Progenitor cell of endocrine pancreas (in vitro differentiated cells): ENCODE measurements at regions not wholly inside any gene's neighbourhood (a gene's known extent, or its start where the extent isn't known, plus 50 kb on each side); places are given as distances from the start of the nearest gene placed in this dataset.

Source experiments
- DNase-seq: peaks from one replicate; pipeline ENCODE4 v3.0.0; 2021; ENCODE audit warnings: low spot score; ENCODE audit not compliant: unreplicated experiment
- H3K27ac Mint-ChIP-seq: 2 replicates; pipeline ENCODE4 v1.8.0; 2021; ENCODE audit warnings: mild to moderate bottlenecking, moderate library complexity, mixed read lengths
- H3K27me3 Mint-ChIP-seq: 2 replicates; pipeline ENCODE4 v1.8.0; 2021; ENCODE audit warnings: mixed read lengths
- H3K36me3 Mint-ChIP-seq: 2 replicates; pipeline ENCODE4 v1.8.0; 2022; ENCODE audit warnings: mixed read lengths; ENCODE audit not compliant: insufficient read depth
- H3K4me1 Mint-ChIP-seq: 2 replicates; pipeline ENCODE4 v1.8.0; 2021; ENCODE audit warnings: low read depth, mixed read lengths
- H3K4me3 Mint-ChIP-seq: 2 replicates; pipeline ENCODE4 v1.8.0; 2021; ENCODE audit warnings: low read depth, mild to moderate bottlenecking, moderate library complexity, mixed read lengths
- H3K9me3 Mint-ChIP-seq: 2 replicates; pipeline ENCODE4 v1.8.0; 2021; ENCODE audit warnings: low read depth, mixed read lengths
- TF ChIP-seq, protein P1 (sequence below): fragments of 200-600 bp; sonication (generic); IDR thresholded peaks from one replicate; pipeline ENCODE4 v1.5.0; 2021; ENCODE audit warnings: antibody characterized with exemption, mild to moderate bottlenecking; ENCODE audit not compliant: unreplicated experiment

GRCh38 chr4:45410701-45411210, 684.4 kb upstream of the GNPDA2 start:
- Mint-ChIP-seq H3K9me3 (no peaks in the 10 kb centered on the region), H3K27ac (no peak overlapping the region), H3K4me3 (no peak overlapping the region), H3K4me1 (no peaks in the 10 kb centered on the region), H3K27me3 (no peaks in the 10 kb centered on the region), H3K36me3 (no peaks in the 10 kb centered on the region)
- TF ChIP-seq, protein P1, sequence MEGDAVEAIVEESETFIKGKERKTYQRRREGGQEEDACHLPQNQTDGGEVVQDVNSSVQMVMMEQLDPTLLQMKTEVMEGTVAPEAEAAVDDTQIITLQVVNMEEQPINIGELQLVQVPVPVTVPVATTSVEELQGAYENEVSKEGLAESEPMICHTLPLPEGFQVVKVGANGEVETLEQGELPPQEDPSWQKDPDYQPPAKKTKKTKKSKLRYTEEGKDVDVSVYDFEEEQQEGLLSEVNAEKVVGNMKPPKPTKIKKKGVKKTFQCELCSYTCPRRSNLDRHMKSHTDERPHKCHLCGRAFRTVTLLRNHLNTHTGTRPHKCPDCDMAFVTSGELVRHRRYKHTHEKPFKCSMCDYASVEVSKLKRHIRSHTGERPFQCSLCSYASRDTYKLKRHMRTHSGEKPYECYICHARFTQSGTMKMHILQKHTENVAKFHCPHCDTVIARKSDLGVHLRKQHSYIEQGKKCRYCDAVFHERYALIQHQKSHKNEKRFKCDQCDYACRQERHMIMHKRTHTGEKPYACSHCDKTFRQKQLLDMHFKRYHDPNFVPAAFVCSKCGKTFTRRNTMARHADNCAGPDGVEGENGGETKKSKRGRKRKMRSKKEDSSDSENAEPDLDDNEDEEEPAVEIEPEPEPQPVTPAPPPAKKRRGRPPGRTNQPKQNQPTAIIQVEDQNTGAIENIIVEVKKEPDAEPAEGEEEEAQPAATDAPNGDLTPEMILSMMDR = no peak
- DNase-seq = no peak

DNA sequence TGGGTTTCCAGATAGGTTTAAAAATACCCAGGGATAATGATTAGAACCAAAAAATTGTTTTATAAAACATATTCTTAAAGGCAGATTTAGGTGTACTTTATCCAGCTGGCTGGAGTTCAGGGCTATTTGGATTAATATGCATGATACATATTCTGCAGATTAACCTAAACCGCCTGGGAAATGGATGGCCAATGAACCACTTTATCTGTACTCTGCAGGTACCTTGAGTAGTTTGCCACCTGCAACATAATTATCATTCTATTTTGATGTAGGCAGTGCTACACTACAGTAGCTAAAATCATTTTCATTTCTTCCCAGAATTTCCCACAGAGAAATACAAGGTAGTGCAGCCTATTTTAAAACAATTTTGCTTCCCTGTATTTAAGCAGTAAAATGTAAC, 683.2 kb upstream of the GNPDA2 start:
- Mint-ChIP-seq H3K4me3 (no peak overlapping the region), H3K9me3 (peaks cover 2% of the 10 kb centered on the region), H3K4me1 (no peaks in the 10 kb centered on the region), H3K27me3 (no peaks in the 10 kb centered on the region), H3K27ac (no peak overlapping the region), H3K36me3 (no peaks in the 10 kb centered on the region)
- DNase-seq = no peak
- TF ChIP-seq, protein P1 = no peak

- no peak for DNase-seq
- no peaks in the 10 kb centered on the region for H3K27me3 Mint-ChIP-seq
- no peaks in the 10 kb centered on the region for H3K36me3 Mint-ChIP-seq
- no peak overlapping the region for H3K27ac Mint-ChIP-seq
- no peaks in the 10 kb centered on the region for H3K4me1 Mint-ChIP-seq
- TF ChIP-seq, protein P1 = no peak
- peaks cover 8% of the 10 kb centered on the region for H3K9me3 Mint-ChIP-seq
- no peak overlapping the region for H3K4me3 Mint-ChIP-seq
Observed at GRCh38 chr4:45408996-45409395, 682.6 kb upstream of the GNPDA2 start.

DNA sequence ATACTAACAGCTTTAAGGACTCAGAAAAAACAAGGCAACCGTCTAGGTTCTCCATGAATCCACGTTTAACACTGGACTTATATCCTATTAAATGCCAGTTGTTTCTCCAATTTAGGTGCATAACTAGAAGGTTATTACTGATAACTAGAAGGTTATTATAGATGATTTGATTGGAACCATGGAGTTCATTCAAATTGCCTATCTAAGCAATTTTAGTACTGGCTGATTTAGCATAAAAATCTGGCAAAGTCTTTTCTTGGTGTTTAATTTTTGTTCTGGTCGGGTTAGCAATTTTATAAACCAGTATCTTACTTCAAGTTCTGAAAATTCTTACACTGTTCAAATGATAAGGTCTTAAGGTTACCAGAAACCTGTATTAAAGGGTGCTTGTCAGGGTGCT, 672.8 kb upstream of the GNPDA2 start:
- Mint-ChIP-seq H3K36me3 (no peaks in the 10 kb centered on the region), H3K27me3 (no peaks in the 10 kb centered on the region), H3K27ac (no peak overlapping the region), H3K9me3 (peaks cover 20% of the 10 kb centered on the region), H3K4me1 (no peaks in the 10 kb centered on the region), H3K4me3 (no peak overlapping the region)
- TF ChIP-seq, protein P1 = no peak
- no peak for DNase-seq

DNA sequence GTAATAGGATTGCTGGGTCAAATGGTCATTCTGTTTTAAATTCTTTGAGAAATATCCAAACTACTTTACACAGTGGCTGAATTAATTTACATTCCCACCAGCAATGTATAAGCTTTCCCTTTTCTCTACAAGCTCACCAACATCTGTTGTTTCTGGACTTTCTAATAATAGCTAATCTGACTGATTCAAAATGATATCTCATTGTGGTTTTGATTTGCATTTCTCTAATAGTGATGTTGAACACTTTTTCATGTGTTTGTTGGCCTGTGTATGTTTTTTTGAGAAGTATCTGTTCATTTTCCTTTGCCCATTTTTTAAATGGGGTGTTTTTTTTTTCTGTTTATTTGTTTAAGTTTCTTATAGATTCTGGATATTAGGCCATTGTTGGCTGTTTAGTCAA, 659.0 kb upstream of the GNPDA2 start:
- Mint-ChIP-seq H3K9me3 (no peaks in the 10 kb centered on the region), H3K27ac (no peak overlapping the region), H3K4me3 (no peak overlapping the region), H3K36me3 (no peaks in the 10 kb centered on the region), H3K4me1 (no peaks in the 10 kb centered on the region), H3K27me3 (no peaks in the 10 kb centered on the region)
- DNase-seq = no peak
- TF ChIP-seq, protein P1 = no peak
